Left colon (tissue), 2 donors: ENCODE measurements at regions not wholly inside any gene's neighbourhood (a gene's known extent, or its start where the extent isn't known, plus 50 kb on each side); places are given as distances from the start of the nearest gene placed in this dataset.
"Not testable (repeated sequence)": the region's sequence is repeated elsewhere in the genome, so short reads cannot be mapped to it uniquely, and the experiment has no call there.

Experiments used
- ATAC-seq: fragments of 200-7000 bp; cut with Tn5 transposase; one replicate; pipeline ENCODE4 v1.9.1; 2020; ENCODE audit warnings: mild to moderate bottlenecking, moderate library complexity
- DNase-seq, 2 donors: peaks; one replicate each; pipeline ENCODE4 v3.0.0-alpha.2; 2020
- intact Hi-C, 2 donors: fragments of 100-400 bp; cut with DNase I in 1 of 2; cut with micrococcal nuclease in 1 of 2; formaldehyde crosslinking; loops; one replicate each; pipeline versions ENCODE4 v1.11.2 to v1.14.0; 2022; cut with DNase I, micrococcal nuclease
- donor health status: DM: no; HTN: no; CAD: no.
- donor health status: DM: yes; HTN: yes; CAD: no.

DNA sequence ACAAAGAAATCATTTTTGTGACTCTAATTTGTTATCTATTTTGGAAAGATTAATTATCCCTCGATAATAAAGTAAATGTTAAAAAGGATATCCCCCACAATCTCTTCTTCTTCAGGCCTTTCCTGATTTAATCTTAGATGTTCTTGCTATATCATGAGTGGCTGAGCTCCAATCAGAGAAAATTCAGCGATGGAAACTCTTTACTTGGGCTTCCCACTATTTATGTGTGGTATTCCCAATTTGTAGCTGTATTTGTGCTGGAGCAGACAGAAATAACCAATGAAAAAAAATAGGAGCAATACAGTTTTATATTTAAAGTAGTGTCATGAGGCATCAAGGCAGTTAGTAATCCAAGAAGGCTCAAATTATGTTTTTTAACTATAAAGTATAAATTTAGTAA is 539.1 kb downstream of the PRKD1 start:
- intact Hi-C loops, result no loop called here
- no peak for ATAC-seq
- DNase-seq, result no peak

DNA sequence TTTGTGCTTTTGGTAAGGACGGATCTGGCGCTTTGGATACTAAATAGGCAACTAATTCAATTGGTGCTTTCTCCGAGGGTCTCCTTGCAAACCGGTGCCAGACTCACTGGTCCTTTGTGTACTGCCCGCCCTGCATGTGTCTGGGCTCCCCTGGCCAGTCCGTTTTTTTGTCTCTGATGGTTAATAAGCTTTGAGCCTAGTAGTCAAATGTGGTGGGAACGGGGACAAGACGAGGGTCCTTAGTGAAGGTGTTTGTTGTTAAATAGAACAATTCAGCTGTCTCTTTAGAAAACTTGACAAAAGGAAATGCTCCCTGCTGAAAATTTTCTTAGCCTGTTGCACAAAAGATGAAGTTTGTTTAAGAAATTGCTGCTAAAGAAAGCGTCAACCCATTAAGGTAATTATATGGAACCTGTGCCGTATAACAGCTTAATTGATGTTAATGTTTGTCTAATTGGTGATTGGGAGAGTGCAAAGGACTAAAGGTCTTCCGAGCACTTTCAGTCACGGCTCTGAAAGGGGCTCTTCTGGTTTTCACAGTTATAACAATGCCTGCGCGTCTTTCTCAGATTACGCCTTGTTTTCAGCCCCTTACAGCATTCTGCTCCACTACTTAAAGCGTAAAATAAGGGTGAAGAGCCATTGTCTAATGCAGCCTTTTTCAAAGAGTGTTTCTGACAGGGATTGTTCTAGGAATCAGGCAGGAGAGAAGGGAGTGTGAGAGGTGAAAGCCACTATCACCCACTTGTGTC is 537.4 kb downstream of the PRKD1 start:
- intact Hi-C loops, result no loop called here
- no peak for DNase-seq

DNA sequence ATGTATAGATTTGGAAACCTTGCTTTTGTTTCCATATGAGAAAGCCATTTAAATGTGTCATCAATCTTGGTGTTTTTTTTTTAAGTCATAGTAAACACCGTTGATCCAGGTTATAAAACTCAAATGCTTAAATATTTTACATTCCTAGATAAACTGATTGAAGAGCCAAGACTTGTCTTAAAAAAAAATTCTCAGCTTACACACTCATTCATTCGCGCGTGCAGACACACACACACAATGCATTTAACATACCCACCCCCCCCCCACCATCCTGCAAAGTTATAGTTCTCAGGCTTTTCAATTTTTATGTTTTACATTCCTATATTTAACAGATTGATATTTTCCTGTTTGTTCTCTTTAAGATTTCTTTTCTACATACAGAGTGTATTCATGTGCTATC is 536.4 kb downstream of the PRKD1 start:
- ATAC-seq (no peak), DNase-seq (no peak)
- intact Hi-C loops, result no loop called here

More for the DNA sequence above, 537.4 kb downstream of the PRKD1 start:
- ATAC-seq, result no peak

DNA sequence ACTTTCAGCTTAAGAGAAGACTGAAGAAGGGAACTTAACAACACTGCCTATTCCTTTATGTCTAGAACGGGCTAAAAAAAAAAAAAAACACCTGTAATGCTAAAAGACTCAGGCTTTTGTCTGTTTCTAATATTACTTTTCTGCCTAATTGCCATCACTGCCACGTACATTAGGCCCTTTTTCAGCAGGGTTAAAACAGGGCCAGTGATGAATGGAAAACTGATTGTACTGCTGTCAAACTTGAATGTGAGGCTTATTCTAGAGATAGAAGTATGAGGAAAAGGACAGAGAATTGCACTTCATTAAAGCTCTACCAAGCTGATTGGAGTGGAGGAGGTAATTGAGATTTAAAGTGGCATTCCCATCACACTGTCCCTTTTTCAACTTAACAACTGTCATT is 535.8 kb downstream of the PRKD1 start:
- DNase-seq (no peak), ATAC-seq (no peak)
- intact Hi-C loops, result no loop called here

DNA sequence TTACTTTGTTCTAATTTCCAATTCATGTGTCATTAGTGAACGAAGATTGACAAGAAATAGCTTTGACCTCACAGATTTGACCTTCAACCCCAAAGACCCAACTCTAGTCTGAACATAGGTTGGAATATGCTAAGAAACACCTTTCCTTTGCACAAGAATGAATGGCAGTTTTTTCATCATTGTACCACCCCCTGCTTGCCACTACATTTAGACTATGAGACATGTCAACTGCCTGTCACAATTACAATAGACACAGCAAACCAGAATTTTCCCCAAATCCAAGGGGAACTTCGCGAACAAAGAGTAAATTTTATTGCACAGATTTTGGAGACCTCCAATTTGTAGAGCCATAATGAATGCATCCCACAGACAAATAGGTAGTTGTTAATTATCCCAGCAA is 535.4 kb downstream of the PRKD1 start:
- ATAC-seq (no peak), DNase-seq (no peak)
- intact Hi-C loops, result no loop called here

DNA sequence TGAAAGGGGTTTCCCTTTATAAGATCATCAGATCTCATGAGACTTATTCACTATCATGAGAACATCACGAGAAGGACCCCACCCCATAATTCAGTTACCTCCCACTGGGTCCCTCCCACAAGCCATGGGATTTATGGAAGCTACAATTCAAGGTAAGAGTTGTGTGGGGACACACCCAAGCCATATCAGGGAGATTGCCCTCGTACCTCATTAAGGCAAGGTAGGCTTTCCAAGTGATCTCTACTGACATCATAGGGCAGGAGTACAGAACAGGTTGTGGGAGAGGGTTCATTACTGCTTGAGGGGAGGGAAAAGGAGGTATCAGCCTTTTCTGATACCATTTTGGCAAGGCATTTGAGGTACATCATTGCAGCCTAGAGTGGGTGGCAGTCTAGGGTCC is 524.6 kb downstream of the PRKD1 start:
- ATAC-seq (no peak), DNase-seq (no peak)
- intact Hi-C loops, result no loop called here

DNA sequence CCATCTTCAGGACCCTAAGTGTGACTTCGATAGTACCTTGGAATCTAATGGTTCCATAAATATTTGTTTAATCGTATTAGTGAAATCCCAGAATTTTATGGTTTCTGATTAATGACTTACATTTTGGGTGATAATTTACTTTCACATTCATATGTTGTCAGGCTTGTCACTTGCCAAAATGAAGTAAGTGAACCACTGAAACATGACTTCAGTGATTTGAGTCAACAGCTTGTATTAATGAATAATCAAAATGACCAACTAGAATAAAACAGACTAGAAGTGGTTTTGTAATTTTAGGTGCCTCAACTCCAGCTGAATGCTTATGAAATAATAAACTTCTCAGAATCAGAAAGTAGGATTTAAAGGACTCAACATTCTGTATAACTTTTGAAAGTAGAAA is 517.1 kb downstream of the PRKD1 start:
- intact Hi-C loops, result no loop called here
- ATAC-seq (no peak), DNase-seq (no peak)

DNA sequence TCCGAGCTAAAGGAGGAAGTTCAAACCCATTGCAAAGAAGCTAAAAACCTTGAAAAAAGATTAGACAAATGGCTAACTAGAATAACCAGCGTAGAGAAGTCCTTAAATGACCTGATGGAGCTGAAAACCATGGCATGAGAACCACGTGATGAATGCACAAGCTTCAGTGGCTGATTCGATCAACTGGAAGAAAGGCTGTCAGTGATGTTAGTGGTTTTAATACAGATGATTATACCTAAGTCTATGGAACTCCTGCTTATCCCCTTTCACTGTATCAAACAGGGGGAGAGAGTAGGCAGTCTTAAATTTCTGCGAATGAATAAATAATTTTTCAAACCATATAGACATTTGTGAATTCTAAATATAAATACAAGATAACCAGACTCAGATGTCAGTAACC is 512.7 kb downstream of the PRKD1 start:
- DNase-seq, ATAC-seq, intact Hi-C loops: not testable (repeated sequence)

DNA sequence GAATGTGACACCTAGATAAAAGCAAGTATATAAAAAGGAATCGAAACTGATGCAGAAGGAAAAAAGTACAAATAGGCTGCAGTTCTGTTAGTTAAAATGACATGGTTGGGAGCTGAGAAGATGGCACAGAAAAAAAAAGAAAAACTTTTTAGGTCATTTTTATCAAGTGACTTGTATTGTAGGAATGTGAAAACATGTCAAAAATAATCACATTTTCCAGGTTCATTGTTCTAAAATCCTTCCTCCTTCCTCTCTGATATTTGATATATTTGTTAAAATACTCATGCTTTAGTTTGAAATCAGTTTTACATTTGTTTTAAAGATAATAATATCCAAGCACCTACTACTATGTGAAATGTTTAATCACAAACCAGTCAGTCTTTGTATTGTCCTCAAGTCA is 507.9 kb downstream of the PRKD1 start:
- no peak for ATAC-seq
- no peak for DNase-seq
- intact Hi-C loops, result no loop called here

DNA sequence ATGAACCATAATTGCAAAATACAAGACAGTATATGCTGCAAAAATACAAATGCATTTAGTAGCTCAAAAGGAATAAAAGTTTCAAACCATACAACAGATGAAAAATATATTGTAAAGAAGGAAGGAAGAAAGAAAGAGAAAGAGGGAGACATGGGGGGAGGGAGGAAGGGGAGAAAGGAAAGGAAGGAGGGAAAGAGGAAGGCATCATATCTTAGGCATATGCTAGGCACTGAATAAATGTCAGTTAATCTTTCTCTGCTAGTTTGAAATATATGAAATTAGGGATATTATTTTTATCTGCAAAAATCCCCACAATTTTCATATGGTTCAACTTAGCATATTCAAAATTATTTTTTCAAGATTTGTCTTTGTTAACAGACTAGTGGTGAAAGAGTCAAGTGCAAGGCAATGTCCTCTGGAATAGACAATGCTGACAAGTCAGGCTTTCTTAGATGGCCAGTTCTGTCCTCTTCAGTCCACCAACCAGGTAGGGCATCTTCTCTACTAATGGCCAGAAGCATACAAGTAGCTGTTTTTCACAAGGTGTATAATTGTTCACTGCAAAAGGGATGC is 506.4 kb downstream of the PRKD1 start:
- intact Hi-C loops, result no loop called here
- ATAC-seq, result no peak
- DNase-seq, result no peak

DNA sequence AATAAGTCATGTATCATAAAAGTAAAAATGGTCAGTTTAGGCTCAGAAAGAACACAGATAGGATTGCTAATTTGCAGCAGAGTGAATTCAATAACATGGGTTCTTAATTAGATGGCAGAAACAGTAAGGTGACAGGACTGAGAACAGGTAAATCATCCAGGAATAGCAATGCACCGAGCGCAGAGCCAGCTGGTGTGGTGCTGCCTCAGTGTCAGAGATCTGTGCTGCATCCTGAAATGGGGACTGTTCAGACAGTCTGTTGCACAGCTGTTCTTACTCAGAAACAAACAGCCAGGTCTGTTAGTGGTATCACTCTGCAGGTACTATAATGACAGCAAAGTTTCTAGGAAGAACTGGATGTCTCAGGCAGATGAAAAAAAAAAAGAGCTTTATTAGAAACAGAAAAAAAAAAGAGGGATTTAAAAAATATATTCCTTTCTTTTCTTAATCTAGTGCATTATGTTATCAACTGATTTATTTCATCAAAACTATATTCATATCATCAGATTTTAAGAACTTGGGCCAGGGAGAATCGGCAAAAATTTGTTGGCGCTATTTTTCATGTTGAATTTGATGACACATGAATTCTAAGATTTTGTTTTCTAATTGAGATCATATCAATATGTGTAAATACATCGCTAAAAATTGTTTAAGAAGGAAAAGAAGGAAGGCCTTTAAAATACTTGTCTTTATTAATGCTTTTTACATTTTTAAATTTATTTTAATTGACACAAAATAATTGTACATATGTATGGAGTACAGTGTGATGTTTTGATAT is 501.8 kb downstream of the PRKD1 start:
- ATAC-seq (no peak), DNase-seq (no peak)
- intact Hi-C loops, result no loop called here

DNA sequence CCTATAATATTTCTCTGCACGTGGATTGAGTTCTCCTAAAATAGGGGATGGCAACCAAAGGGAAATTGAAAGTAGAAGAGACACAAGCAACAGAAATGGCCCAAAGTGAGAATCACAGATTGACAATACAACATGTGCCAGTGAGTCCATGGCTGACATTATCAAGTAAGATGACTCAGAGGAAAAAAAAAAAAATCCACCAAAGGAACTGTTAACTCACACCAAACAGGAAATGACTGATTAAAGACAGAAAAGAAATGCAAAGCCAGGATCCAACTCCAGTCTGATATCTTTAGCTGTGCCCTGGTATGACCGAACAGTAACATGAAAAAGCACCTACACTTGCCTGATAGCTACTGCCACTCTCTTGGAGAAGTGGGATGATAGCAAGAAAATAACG is 485.0 kb downstream of the PRKD1 start:
- intact Hi-C loops, result no loop called here
- DNase-seq, result no peak
- no peak for ATAC-seq

DNA sequence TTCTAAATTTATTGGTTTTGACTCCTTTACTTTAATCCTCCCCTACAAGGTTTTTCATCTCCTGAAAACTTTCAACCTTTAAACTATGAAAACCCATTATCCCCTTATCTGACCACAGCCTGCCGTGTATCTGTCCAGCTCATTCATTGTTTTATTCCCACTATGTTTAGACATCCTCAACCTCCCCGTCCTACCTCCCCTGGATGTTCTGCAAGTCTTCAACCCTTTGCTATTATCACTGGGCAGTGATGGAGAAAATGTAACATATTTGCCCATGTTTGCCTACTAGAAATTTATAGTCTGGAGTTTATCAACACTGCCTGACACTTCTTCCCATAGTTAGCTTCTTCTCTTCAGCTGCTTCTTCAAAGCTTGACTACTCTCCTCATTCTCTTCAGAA is 483.4 kb downstream of the PRKD1 start:
- intact Hi-C loops, result no loop called here
- ATAC-seq (no peak), DNase-seq (no peak)

DNA sequence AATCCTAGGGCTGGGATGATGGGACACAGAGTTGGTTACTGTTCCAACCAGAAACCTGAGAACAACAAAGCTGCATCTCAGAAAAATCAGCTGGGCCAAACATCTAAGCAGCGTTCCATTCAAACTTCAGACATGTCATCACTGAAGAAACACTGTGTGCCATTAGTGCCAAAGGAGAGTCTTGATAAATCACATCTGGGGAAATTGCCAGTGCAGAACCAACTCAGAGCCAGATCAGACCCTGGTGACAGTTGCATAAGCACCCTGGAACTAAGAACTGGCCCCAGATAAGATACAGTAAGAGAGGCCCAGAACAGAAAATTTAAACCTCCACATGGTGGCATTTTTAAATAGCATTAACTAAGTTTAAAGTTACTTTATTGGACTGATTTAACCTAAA is 482.8 kb downstream of the PRKD1 start:
- no peak for DNase-seq
- intact Hi-C loops, result no loop called here
- no peak for ATAC-seq

DNA sequence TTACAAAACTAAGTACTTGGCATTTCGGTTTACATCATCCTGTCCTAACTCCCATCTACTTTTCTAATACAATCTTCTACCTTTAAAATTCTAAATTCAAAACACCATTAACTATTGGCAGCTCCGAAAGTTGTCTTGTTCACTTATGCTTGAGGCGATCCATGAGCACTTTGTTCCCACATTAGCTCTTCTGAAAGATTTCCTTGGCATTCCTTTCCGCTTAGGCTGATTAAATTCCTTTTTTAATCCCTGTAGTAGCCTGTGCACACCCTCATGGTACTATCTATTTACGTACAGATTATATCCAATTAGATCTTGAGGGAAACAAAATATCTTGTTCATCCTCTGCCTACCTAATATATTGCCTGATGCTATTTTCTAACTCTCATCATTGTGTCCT is 480.7 kb downstream of the PRKD1 start:
- intact Hi-C loops, result no loop called here
- DNase-seq, result no peak
- no peak for ATAC-seq

DNA sequence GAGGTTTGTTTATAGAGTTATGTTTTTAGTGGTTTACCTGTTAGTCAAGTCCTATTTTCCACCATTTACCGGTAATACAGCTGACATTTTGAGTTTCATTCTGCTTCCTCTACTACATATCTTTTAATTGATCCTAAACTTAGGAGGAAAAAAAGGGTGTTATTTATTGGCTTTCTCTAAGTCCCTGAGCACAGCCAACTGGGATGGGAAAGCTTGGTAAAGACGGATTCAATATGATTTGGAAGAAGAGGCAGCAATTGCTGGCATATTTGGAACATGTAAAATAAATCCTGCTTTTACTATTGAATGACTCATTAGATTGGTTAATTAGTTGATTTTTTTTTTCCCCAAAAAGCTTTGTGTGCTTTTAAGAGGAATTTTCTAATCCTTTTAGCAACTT is 475.7 kb downstream of the PRKD1 start:
- DNase-seq, result no peak
- intact Hi-C loops, result no loop called here
- ATAC-seq, result no peak

DNA sequence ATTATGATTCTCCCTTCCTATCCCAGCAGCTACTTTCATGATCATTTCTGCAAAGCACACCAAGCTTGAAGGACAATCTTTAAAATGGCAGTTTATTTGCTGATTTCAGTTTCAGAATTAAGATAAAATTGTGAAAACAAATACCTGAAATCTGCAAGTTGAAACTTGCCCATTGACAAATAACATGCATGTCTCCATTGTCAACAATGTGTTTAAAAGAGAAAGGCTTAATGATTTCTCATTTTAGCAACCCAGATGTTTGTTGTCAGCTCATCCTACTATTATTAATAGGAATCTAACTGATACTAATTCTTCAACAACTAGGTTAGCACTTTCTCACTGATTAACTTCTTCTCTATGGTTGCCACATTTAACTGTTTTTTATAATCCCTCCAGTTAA is 474.6 kb downstream of the PRKD1 start:
- DNase-seq, result no peak
- no peak for ATAC-seq
- intact Hi-C loops, result no loop called here

DNA sequence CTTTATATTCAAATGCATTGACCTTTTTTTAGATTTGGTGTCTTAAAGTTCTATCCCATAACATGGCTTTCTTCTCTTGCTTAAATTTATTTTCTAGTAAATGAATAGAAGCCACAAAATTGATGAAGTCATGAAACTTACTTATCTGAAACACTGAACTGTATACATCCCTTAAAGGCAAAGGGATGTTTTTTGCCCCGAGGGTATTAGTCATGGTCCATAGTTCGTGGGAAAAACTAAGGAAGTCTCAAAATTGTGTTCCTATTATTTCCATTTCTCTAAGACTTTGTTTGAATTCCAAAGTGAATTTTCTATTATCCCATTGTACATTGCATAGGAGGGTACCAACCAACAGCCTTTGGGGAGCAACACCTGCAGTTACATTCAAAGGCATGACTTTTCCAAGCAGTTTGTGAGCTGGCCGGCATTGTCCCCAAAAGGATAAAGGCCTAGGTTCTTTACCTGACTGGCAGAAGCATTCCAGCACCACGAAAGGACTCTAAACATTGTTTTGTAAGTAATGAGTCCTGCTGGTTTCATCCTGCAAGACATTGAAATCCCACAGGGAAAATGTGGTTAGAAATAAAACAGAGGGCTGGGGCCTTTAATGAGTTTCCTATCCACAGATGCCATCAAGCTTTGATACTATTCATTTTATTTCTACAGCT is 473.5 kb downstream of the PRKD1 start:
- intact Hi-C loops, result no loop called here
- no peak for ATAC-seq
- DNase-seq, result no peak

DNA sequence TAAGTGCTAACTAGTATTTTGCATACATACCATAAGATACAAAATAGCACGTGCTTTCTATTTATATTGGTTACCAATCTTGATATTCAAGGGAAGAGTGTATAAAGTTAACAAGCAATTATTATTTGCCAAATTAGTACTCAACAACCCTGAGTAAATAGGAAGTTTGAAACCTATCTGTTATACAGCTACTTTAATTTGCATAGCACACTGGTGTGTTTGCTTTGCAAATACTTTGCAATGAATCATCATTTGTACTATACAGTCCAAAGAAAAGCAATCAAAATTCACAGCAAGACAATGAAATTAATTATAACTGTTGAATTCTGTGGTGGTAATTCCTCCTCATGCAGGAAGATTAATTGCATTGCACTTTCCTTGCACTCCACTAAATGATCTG is 469.1 kb downstream of the PRKD1 start:
- intact Hi-C loops, result no loop called here
- DNase-seq (no peak), ATAC-seq (no peak)

DNA sequence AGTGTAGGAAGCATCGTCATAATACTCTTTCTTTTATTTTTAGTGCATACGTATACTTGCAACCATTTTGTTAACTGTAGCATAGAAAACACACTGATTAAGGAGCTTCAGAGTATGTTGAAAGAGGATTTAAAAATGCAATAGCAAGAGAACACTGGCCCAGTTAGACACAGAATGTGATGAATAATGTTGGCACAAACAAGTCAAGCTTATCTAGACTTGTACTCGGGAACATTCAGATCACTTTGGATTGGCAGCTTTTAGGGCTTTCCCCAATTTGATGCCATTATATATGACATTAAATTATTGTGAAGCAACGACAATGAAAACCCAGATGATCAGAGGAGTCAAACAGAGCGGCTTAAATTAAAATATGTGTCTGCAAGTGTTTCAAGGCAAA is 468.1 kb downstream of the PRKD1 start:
- intact Hi-C loops, result no loop called here
- ATAC-seq (no peak), DNase-seq (no peak)
